PC-9 (cell line): ENCODE measurements at regions not wholly inside any gene's neighbourhood (a gene's known extent, or its start where the extent isn't known, plus 50 kb on each side); places are given as distances from the start of the nearest gene placed in this dataset.

Source experiments
- BruUV-seq: library from RNA; stranded (reverse); fragments of 400-500 nt; replicated peaks from 2 replicates; lab custom pipeline; 2021; lab: Mats Ljungman, UMichigan
- CTCF ChIA-PET: fragments of 300-600 bp; sonication (Branson Sonifier 250); formaldehyde crosslinking; loops from one replicate; lab custom pipeline; 2022; ENCODE audit warnings: antibody characterized with exemption; lab: Charles Lee
- POLR2A ChIA-PET: fragments of 300-600 bp; sonication (Branson Sonifier 250); formaldehyde crosslinking; loops from one replicate; lab custom pipeline; 2022; ENCODE audit warnings: antibody characterized with exemption; ENCODE audit not compliant: unreplicated experiment; lab: Charles Lee
- DNase-seq, 2 experiments: peaks; one replicate each; pipeline versions ENCODE4 v3.0.0 to v3.0.0-alpha.2; 2015 to 2022; ENCODE audit warnings: mixed read lengths in 1 of 2
- H2AFZ ChIP-seq: fragments of 200-600 bp; sonication (generic); 2 replicates; pipeline ENCODE4 v1.8.1; 2017; ENCODE audit warnings: antibody characterized with exemption
- H3F3A ChIP-seq: fragments of 200-600 bp; sonication (generic); 2 replicates; pipeline ENCODE4 v1.8.1; 2017; ENCODE audit warnings: antibody characterized with exemption, mild to moderate bottlenecking, low read depth; ENCODE audit not compliant: insufficient read depth
- H3K27ac ChIP-seq: fragments of 200-600 bp; sonication (generic); 2 replicates; pipeline ENCODE4 v1.6.1; 2016; ENCODE audit warnings: mixed run types
- H3K27me3 ChIP-seq: fragments of 200-600 bp; sonication (generic); 2 replicates; pipeline ENCODE4 v1.6.1; 2016; ENCODE audit warnings: low read depth, mixed run types; ENCODE audit not compliant: insufficient read depth
- H3K36me3 ChIP-seq: fragments of 200-600 bp; sonication (generic); 2 replicates; pipeline ENCODE4 v1.6.1; 2016; ENCODE audit warnings: low read depth, mixed run types
- H3K4me1 ChIP-seq: fragments of 200-600 bp; sonication (generic); replicated peaks from 2 replicates; pipeline ENCODE4 v1.6.1; 2016; ENCODE audit warnings: mixed run types; ENCODE audit not compliant: insufficient read depth
- H3K4me2 ChIP-seq: fragments of 200-600 bp; sonication (generic); 2 replicates; pipeline ENCODE4 v1.6.1; 2017; ENCODE audit warnings: mixed run types
- H3K4me3 ChIP-seq: fragments of 200-600 bp; sonication (generic); 2 replicates; pipeline ENCODE4 v1.6.1; 2016; ENCODE audit warnings: mixed run types
- H3K79me2 ChIP-seq: fragments of 200-600 bp; sonication (generic); 2 replicates; pipeline ENCODE4 v1.6.1; 2017; ENCODE audit warnings: low read depth, mixed run types
- H3K9me2 ChIP-seq: fragments of 200-600 bp; sonication (generic); 2 replicates; pipeline ENCODE4 v1.8.1; 2017; ENCODE audit warnings: mild to moderate bottlenecking; ENCODE audit not compliant: insufficient read depth
- H3K9me3 ChIP-seq: fragments of 200-600 bp; sonication (generic); 2 replicates; pipeline ENCODE4 v1.8.1; 2016; ENCODE audit warnings: low read depth; ENCODE audit not compliant: insufficient read depth
- H4K20me1 ChIP-seq: fragments of 200-600 bp; sonication (generic); 2 replicates; pipeline ENCODE4 v1.8.1; 2017; ENCODE audit not compliant: insufficient read depth
- EZH2 ChIP-seq: fragments of 200-600 bp; sonication (generic); IDR thresholded peaks from 2 replicates; pipeline ENCODE4 v1.8.0; 2017; ENCODE audit warnings: antibody characterized with exemption, low read depth
- intact Hi-C: fragments of 100-400 bp; cut with micrococcal nuclease; formaldehyde crosslinking; loops from one replicate; pipeline ENCODE4 v1.10.0; 2022; ENCODE audit not compliant: unreplicated experiment
- TF ChIP-seq, protein P1 (sequence below): fragments of 200-600 bp; sonication (generic); conservative IDR thresholded peaks from 2 replicates; pipeline ENCODE4 v1.6.1; 2017; ENCODE audit warnings: mixed run types, antibody characterized with exemption, mild to moderate bottlenecking, moderate library complexity

DNA sequence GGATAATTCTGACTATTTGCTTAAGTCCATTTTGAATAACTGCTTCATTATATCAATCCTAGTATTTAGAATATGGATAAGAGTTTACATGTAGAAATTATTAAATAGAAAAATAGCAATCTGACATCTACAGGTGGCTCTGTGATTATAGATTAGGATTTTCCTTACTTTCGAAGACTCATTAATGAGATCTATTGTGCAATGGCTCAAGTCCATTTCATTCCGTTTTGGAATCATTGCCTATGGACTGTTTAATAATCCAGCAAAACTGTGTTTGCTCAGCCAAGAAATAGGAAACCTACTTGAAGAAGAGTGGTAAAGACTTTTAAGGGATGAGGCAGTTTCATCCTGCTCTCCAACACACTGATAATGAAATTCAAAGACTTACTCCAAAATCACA lies 67.8 kb upstream of the SSTR1 start:
- BruUV-seq = no TSS peak
- no peaks in the 10 kb centered on the region for H3K36me3 ChIP-seq
- no peaks in the 10 kb centered on the region for H3K79me2 ChIP-seq
- H3K4me3 ChIP-seq = no peak overlapping the region
- H3K27me3 ChIP-seq = no peaks in the 10 kb centered on the region
- ChIA-PET CTCF (no interaction called here), POLR2A (no interaction called here)
- no peak overlapping the region for H2AFZ ChIP-seq
- peaks cover 13% of the 10 kb centered on the region for H3K4me1 ChIP-seq
- no peaks in the 10 kb centered on the region; the same call in 1 of the 2 replicates for H3F3A ChIP-seq
- TF ChIP-seq, protein P1, sequence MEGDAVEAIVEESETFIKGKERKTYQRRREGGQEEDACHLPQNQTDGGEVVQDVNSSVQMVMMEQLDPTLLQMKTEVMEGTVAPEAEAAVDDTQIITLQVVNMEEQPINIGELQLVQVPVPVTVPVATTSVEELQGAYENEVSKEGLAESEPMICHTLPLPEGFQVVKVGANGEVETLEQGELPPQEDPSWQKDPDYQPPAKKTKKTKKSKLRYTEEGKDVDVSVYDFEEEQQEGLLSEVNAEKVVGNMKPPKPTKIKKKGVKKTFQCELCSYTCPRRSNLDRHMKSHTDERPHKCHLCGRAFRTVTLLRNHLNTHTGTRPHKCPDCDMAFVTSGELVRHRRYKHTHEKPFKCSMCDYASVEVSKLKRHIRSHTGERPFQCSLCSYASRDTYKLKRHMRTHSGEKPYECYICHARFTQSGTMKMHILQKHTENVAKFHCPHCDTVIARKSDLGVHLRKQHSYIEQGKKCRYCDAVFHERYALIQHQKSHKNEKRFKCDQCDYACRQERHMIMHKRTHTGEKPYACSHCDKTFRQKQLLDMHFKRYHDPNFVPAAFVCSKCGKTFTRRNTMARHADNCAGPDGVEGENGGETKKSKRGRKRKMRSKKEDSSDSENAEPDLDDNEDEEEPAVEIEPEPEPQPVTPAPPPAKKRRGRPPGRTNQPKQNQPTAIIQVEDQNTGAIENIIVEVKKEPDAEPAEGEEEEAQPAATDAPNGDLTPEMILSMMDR = no peak
- TF ChIP-seq EZH2 = no peak
- H3K4me2 ChIP-seq = no peak overlapping the region
- no peaks in the 10 kb centered on the region for H3K9me2 ChIP-seq
- intact Hi-C loops = no loop called here
- H3K9me3 ChIP-seq = no peaks in the 10 kb centered on the region
- no peak for DNase-seq
- no peaks in the 10 kb centered on the region for H4K20me1 ChIP-seq
- H3K27ac ChIP-seq = no peak overlapping the region

DNA sequence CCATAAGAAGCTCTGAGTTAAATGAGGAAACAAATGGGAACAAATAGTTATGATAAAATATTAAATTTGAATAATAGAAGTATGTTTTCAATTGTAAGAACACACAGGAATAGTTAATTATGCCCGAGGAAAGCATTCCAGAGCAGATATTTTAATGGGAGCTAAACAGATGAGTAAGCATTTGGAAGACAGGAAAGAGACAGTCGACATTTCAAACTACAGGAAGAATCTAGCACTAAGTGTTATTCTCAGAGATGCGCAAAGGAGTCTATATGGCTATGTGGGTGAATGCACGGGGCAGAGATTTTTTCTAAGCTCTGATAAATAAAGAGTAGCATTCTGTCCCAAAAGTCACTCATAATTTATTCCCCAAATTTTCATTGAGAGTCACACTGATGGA lies 64.5 kb upstream of the SSTR1 start:
- Histone ChIP-seq H3K9me2 (no peaks in the 10 kb centered on the region), H2AFZ (0 out of 2 replicates have a peak overlapping the region, but pooled peaks have one; percentile 55), H4K20me1 (no peaks in the 10 kb centered on the region), H3K27ac (no peak overlapping the region), H3K4me1 (peaks cover 13% of the 10 kb centered on the region), H3F3A (no peaks in the 10 kb centered on the region; the same call in 1 of the 2 replicates), H3K4me3 (no peak overlapping the region), H3K36me3 (no peaks in the 10 kb centered on the region), H3K79me2 (no peaks in the 10 kb centered on the region), H3K27me3 (no peaks in the 10 kb centered on the region), H3K4me2 (peak overlapping the region; percentile 36), H3K9me3 (no peaks in the 10 kb centered on the region)
- DNase-seq = no peak
- intact Hi-C loops = no loop called here
- BruUV-seq = no TSS peak
- TF ChIP-seq, protein P1 = no peak
- TF ChIP-seq EZH2 = no peak
- CTCF ChIA-PET = no interaction called here
- POLR2A ChIA-PET = no interaction called here

DNA sequence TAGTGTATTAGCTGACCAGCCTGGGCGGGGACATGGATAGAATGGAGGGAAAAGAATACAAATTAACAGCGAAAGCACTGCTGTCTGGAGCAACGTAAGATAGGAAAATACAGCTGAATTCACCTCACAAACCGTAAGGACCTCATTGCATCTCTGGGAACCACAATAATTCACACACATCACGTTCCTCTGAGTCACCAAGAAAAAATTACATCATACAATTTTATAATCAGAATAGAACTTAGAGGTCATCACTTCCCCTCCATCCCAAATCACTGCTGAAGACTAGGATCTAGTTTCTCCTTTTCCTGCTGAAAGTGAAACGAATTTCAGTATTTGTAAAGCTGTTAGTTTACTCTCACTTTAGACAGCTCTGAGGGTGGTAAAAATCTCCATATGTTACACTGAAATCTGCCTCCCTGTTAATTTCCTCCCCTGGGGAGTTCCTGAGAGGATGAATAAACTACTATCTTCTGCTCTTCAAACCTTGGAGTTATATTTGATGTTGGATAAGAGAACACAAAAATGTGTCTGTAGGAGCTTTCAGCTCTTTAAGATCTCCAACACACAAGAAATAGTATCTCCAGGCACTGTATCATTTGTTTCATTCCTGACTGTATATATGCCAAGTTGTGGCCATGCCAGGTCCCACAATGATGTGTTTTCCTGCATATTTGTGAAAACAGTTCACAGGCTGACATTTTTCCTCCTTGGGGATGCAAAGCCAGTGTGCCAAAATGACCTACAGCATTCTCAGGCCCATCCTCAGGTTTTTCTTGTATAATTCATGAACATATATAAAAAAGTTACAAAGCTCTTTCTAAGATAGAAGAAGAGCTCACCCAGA lies 63.8 kb upstream of the SSTR1 start:
- TF ChIP-seq, protein P1 = no peak
- TF ChIP-seq EZH2 = no peak
- Histone ChIP-seq H3K27me3 (no peaks in the 10 kb centered on the region), H3K9me2 (no peaks in the 10 kb centered on the region), H3K27ac (no peak overlapping the region), H3F3A (no peaks in the 10 kb centered on the region; the same call in 1 of the 2 replicates), H3K4me1 (peaks cover 12% of the 10 kb centered on the region; the same call in 1 of the 2 replicates), H4K20me1 (no peaks in the 10 kb centered on the region), H3K4me3 (no peak overlapping the region), H3K9me3 (no peaks in the 10 kb centered on the region), H3K79me2 (no peaks in the 10 kb centered on the region), H3K36me3 (no peaks in the 10 kb centered on the region), H3K4me2 (peak overlapping the region; percentile 36), H2AFZ (peak overlapping the region; percentile 55; the same call in 1 of the 2 replicates)
- ChIA-PET CTCF (no interaction called here), POLR2A (no interaction called here)
- intact Hi-C loops = no loop called here
- BruUV-seq = no TSS peak
- DNase-seq = peak in 1 of 2 experiments; percentile 35
